Peyer's patch (tissue), 4 donors: ENCODE measurements at regions not wholly inside any gene's neighbourhood (a gene's known extent, or its start where the extent isn't known, plus 50 kb on each side); places are given as distances from the start of the nearest gene placed in this dataset.

Experiments
- CTCF ChIP-seq, 6 experiments: fragments of 450-650 bp in 4 of 6; fragments of 200-600 bp in 2 of 6; sonication (generic) in 1 of 6; IDR thresholded peaks; one replicate each; pipeline ENCODE4 v1.5.1; 2017 to 2019; ENCODE audit warnings: antibody characterized with exemption in 6 of 6, mild to moderate bottlenecking in 3 of 6, moderate library complexity in 1 of 6
- POLR2A ChIP-seq, 2 donors: fragments of 450-650 bp; IDR thresholded peaks; one replicate each; pipeline ENCODE4 v1.5.1; 2017; ENCODE audit warnings: antibody characterized with exemption in 2 of 2, mild to moderate bottlenecking in 2 of 2, moderate library complexity in 2 of 2

- TF ChIP-seq POLR2A (IDR thresholded peaks at IDR 0.05) (no peak), CTCF (IDR thresholded peaks at IDR 0.05) (no peak)
These were observed 365.0 kb downstream of the HRH4 start for GRCh38 chr18:24825397-24825796.
